ENCODE measurements at regions not wholly inside any gene's neighbourhood (a gene's known extent, or its start where the extent isn't known, plus 50 kb on each side); places are given as distances from the start of the nearest gene placed in this dataset.
A peak's percentile ranks its signal among the peaks of the same experiment; 100 is the strongest.

DNA sequence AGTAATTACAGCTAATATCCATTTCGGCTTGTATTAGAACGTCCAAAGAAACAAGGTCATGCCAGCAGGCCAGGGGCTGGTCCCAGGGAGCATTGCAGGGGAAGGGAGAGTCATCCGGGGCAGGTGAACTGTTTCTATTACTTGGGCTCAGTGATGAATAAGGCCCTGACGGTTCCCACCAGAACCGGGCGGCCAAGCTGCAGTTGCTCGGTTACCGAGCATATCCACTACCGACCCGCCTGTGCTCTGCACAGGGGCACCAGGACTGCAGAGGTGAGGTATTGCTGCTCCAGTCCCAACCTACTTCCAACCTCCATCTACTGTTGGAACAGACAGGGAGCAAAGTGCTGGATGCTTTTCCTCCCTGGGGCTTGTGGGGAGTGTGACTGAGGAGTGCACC, 295.5 kb downstream of the MAF start:
- no peak for DNase-seq (ENCODE audit: low read depth in 4 of 4, low spot score in 3 of 4)

DNA sequence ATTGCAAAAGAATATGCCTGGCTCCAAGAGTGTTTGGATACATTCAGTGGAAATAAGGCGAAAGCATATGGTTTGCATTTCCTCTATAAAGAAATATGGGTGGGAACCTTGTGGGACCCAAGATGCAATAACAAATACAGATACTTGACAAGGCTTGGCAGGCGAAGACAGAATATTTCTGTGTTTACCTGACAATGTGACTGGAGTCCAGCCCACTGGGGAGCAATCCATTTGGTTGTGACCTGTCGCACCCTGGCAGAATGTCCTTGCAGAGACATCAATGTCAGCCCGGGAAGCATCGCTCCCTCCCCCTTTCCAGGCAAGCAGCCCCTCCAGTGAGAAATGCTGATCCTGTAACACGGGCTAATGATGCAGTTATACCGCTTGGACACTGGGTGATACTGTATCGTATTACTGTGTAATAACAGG, 296.6 kb downstream of the MAF start:
- peak in 1 of 4 donors; percentile 35 for DNase-seq (ENCODE audit: low read depth in 4 of 4, low spot score in 3 of 4)

DNA sequence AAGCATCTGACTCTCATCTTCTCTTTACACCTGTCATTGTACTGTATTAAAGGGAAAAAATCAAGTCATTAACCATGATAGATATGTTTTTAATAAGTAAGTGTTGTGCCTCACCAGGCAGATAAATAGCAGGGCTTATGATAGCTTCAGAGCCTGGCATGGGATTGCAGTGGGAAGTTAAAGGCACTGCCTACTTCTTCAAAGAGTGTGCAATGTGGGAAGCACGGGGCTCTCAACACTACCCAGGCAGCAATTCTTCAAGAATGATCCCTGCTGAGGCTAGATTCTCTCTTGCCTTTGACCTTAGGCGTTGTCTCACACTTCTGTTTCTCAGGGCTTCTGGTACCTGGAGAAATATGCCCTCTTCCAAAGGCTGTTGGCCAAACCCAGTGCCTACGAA, 297.3 kb downstream of the MAF start:
- no peak for DNase-seq (ENCODE audit: low read depth in 4 of 4, low spot score in 3 of 4)

DNA sequence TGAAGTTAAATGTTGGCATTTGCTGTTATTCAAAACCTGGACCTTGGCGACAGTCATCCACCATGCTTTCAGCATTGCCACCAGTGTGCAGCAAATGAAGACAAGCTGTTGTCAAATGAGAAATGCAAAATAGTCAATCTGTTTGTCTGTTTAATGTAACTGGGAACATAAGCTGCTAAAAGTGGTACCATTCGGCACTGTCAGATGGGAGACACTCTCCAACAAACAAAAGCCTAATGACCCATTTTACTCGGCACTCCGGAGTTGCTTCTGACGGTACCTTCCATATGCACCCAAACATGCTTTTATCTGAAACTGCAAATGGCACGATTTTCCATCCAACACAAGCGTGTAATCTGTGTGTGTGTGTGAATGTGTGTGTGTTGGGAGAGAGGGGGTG, 297.8 kb downstream of the MAF start:
- DNase-seq (ENCODE audit: low read depth in 4 of 4, low spot score in 3 of 4) = no peak

DNA sequence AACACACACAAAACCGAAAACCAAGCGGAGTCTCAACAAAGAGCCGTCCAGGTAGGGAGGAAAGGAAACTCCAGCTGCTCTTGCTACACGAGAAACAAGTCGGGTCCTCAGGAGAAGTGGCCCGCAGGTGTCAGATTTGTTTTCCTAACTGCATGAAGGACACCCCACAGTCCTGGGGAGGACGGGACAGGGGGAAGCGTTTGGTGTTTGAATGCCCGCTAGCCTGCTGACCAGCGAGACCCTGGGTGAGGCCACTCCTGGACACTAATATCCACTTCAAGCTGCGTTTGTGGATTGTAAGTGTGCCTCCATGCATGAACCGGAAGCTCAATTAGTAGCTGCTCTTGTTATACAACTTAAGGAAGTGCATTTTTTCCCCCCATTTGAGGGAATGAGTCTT, 299.5 kb downstream of the MAF start:
- no peak for DNase-seq (ENCODE audit: low read depth in 4 of 4, low spot score in 3 of 4)

DNA sequence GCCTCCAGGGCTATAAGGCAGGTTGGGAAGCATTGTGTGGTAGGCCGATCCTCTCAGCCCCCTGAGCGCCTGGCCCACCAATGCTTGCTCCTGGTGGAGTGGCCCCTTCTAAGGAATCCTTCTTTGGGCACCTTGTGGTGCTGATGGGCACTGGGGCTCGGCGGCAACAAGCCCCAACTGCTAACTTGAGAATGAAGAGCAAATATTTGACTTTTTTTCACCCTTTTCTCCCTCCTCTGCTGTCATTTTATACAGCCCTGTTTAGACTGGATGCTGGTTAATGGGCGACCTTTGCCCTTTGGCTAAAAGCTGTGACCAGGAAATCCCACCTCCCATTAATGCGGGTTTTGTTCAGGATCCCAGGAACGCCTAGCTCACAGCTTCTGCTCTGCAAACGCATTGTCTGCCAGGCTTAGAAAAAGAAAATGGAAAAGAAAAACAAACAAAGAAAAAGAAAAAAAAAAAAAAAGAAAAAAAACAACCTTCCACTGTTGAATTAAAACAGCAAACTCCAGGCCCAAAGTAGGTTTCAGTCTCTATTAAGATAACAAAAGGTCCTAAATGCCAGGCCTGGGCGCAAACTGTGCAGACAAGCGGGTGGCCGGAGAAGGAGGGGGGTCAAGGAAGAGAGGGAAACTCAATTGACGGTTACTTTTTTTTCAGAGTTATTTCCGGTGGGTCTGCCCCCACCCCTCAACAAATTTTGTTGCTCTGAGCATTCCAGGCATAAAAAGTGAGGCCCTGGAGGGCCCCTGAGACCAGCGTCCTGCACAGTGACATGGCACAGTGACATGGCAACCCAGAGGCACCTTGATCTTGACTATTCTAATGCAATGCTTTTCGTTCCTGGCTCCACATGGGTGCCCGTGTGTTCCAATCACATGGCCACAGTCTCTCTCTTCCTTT, 301.4 kb downstream of the MAF start:
- DNase-seq (ENCODE audit: low read depth in 4 of 4, low spot score in 3 of 4) = no peak

DNA sequence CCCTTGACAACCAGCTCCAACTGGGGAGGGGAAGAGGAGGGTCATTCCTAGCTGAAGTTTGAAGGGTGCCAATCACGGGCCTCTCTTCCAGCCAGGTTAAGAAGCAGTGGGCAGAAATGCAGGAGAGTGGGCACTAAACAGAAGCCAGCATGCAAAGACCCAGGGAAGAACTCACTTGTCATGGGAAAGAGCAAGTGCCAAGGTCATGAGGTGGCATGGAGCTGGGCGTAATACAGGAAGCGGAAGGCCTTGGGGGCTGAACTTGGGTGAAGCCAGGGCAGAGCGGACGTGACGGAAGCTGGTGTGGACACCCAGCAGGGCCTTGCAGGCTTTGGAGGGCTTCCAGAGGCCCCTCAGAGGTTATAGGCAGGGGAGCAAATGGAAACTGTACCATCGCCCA, 302.1 kb downstream of the MAF start:
- DNase-seq (ENCODE audit: low read depth in 4 of 4, low spot score in 3 of 4) = no peak

DNA sequence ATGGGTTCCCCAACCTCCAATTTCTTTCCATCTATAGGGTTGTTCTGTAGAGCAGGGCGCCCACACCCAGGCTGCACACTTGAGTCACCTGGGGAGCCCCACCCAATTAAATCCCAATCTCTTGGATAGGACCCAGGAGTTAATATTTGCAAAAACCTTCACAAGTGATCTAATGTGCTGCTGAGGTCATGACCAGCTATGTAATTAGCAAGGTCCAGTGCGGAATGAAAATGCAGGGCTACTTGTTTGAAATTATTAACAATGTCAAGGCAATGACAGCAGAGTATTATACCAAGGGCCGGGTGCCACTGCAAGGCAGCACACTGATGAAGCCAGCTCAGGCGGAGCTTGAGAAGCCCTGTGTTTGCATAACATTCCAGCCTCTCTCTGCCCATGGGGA, 302.7 kb downstream of the MAF start:
- DNase-seq (ENCODE audit: low read depth in 4 of 4, low spot score in 3 of 4) = no peak

DNA sequence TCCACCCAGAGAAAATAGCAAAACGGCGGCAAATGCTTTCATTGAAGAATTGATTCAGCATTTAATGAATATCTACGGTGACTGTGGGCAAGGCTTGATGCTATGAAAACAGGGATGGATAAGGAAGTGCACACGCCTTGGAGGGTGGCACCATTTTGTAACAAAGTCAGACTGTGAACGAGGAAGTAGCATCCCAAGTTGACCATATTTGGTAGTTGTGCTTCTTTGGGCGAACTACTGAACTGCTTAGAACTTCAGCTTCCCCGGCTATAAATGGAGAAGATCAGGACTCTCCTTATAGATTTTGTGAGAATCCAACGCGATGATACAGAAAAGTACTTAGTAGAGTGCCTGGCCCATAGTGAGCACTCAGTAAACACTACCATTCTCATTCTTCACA, 303.2 kb downstream of the MAF start:
- no peak for DNase-seq (ENCODE audit: low read depth in 4 of 4, low spot score in 3 of 4)

DNA sequence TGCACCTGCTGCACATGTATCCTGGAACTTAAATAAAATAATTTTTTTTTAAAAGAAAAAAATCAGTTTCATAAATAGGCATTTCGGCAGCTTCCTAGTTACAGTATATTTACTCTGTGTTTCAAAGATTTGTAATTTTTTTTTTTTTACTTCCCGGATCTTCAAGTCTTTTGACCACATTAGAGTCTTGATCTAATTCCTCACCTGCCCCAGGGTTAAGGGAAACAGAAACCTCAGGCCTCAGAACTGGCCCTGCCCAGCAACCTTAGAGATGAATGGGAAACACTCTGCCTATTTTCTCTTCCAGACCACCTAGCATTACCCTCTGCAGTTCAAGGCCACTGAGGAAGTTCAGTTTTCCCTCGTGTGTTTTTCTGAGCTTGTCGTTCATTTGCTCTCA, 304.0 kb downstream of the MAF start:
- DNase-seq (ENCODE audit: low read depth in 4 of 4, low spot score in 3 of 4) = no peak

DNA sequence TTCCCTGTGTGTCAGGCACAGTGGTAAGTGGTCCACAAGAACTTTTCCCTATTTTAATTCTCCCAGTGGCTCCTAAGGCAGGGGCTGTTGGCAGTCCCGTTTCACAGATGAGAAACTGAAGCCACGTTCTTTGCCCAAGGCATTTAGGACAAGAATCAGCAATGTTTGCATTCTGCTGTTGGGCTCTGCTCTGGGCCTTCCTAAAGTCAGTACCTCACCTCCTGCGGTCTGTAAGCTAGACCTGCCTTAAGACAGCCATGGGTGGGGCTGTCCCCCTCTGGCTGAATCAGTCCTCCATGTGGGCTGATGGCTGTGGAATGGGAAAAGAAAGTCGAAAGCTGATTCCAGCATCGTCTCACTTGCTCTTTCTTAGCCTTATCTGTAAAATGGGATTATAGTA, 304.8 kb downstream of the MAF start:
- DNase-seq (ENCODE audit: low read depth in 4 of 4, low spot score in 3 of 4) = no peak

DNA sequence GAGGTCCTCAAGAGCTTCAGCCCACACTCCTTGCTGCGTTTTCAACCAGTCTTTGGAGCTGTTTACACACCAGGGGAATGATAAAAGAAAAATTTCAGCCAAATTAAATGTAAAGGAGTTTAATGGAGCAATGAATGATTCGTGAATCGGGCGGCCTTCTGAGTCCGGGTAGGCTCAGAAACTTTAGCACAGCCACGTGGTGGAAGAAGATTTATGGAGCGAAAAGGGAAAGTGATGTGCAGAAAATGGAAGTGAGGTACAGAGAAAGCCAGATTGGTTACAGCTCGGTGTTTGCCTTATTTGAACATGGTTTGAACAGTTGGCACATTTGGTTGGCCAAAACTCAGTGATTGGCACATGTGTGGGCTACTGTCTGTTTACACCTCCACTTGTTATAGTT, 305.4 kb downstream of the MAF start:
- no peak for DNase-seq (ENCODE audit: low read depth in 4 of 4, low spot score in 3 of 4)

DNA sequence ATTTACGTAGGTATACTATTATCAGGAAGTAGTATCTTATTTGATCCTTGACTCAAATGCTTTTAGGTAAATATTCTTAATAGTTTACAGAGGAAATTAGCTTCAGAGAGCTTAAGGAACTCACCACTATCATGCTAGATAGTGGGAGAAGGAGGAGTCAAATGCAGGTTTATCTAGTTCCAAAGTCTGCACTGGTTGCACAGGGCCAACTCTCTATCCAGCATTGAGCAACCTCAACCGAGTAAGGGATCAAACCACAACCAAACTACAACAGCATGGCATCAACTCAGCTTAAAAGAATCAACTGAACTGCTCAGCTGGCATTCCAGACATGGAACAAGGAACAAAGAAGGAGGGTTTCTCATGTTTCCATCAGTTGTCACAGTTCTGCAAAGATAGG, 306.0 kb downstream of the MAF start:
- DNase-seq (ENCODE audit: low read depth in 4 of 4, low spot score in 3 of 4) = no peak

DNA sequence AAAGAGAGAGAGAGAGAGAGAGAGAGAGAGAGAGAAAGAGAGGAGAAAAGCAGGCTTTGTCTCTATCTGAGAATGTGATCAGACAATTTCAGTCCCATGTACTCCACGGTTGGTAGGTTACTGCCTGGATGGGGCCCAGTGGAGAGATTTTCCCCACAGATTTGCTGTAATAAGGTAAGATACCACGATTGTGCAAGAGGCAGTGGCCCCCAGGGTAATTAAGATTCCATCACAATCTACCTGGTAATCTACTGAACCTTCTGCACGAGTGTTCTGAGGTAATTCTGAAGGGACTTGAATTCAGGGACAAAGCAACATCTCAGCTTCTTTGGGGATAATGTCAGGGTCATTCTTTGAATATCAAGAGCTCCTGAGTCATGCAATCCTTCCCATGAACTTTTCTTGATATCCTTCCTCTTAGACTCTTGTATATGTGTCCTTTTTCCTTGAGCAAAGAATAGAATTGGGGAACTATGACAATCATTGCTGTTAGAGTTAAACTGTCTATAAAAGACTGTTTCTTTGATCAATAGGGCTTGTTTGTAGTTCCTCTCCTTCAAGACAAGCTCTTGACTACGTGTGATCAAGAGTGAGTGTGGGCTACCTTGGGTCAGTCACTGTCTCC, 306.6 kb downstream of the MAF start:
- DNase-seq (ENCODE audit: low read depth in 4 of 4, low spot score in 3 of 4) = no peak

DNA sequence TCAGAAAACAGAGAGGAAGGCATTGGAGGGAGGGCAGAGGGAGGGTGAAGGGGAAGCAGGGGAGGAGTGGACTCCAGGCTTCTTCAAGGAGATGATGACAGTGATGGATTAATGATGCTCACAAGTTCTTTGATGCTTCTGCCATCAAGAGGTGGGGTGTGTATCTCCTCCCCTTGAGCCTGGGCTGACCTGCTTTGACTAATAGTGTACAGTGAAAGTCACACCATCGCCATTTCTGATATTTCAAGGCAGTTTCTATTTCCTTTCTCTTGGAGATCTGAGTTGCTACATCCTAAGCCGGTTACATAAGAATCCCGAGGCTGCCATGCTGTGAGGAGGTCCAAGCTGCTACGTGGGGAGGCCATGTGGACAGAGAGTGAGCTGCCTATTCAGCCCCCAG, 312.5 kb downstream of the MAF start:
- no peak for DNase-seq (ENCODE audit: low read depth in 4 of 4, low spot score in 3 of 4)

DNA sequence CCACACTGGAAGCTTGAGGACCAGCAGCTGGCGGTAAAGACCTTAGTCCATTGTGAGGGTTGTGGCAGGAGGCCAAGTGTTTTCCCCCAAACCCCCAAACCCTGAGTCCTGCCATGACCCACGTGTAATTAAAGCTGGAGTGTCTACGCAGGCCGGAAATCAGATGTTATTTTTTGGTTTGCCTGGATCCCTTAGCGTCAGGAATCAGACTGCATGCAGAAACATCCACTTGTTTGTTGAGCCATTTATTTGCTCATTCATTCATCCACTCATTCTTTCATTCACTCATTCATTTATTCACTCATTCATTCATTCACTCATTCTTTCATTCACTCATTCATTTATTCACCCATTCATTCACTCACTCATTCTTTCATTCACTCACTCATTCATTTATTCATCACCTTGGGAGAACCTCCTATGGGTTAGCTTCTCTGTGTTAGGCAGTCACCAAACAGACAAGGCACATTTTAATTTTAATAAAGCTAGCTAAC, 313.1 kb downstream of the MAF start:
- no peak for DNase-seq (ENCODE audit: low read depth in 4 of 4, low spot score in 3 of 4)

DNA sequence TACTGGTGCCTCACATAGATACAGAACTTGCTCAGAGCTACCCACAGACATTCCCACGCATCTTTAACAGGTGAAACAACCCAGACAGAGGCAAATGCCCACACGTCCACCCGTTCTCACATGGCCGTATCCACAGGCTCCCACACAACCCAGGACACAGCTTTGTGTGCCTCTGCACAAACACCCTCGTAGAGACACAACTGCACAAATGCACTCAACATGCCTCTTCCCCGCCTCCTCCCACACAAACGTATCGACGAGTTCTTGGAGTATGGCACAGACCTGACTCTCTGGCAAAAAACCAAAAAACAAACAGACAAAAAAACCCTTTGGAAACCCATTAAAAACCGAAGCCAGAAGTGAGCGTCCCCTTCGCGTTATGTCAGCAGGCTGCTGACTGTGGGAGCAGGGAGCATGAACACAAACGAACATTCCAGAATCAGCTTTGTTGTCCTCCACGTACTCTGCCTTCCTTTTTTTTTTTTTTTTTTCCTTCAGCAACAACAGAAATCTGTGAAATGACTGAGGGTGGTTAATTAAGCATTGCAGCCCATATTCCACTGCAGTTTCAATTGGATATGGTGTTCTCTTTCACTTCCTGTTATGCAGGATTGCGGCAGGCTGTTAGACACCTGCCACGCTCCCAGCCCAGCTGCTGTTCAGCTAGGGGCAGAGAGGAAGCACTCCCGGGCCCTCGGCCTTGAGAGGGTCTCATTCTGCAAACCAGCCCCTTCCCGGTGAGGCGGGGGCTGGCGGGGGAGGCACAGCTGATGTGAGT, 313.7 kb downstream of the MAF start:
- DNase-seq (ENCODE audit: low read depth in 4 of 4, low spot score in 3 of 4) = peak in 1 of 4 donors; percentile 32

DNA sequence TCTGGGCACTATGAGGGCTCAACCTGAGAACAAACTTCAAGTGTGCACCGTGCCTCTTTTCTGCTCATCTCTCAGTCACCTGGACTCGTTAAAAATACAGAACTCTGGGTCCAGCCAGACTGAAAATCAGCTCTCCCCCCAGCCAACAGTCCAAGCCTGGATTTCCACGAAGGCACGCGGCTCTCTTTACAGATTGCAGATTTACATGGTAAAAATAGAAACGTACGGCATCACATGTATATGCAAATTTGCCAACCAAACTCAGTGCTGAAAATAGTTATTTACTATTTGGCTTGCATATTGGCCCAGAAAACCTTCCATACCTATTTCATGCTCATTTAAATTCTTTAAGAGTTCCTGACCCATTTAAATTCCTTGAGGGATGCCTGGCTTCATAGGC, 315.8 kb downstream of the MAF start:
- DNase-seq (ENCODE audit: low read depth in 4 of 4, low spot score in 3 of 4) = no peak

DNA sequence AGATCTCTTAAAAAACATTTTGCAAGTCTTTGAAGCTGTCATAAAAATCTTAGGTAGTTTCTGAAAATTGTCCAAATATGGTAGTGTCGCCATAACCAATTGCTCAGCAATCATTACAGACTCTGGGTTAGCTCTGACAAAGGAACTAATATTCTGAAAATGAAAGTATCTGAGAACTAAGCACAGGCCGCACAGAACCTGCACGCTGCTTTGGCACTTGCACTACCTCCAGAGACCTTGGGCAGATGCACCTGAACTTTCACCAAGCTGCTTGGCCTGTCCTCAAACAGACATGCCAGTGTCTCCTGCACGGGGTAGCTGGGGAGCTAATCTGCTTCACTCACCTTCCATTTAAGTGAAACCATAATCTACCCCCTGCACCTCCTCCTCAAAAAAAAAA, 317.0 kb downstream of the MAF start:
- no peak for DNase-seq (ENCODE audit: low read depth in 4 of 4, low spot score in 3 of 4)

DNA sequence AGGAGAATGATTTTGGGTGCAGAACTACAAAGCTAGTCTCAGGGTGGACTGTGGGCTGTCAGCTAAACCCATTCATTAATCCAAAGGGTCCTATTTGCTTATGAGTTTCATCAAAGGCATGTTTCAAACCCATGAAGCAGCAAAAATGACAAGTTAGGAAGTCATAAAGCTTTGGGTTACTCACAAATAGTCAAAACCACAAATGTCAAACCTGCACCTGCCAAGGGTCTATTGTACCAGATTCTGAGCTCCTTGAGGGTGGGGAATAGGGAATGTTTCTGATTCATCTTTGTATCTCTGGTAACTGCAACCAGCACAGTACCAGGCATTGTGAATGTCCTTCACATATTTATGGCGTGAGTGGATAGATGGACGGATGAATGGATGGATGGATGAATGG, 317.7 kb downstream of the MAF start:
- no peak for DNase-seq (ENCODE audit: low read depth in 4 of 4, low spot score in 3 of 4)

DNA sequence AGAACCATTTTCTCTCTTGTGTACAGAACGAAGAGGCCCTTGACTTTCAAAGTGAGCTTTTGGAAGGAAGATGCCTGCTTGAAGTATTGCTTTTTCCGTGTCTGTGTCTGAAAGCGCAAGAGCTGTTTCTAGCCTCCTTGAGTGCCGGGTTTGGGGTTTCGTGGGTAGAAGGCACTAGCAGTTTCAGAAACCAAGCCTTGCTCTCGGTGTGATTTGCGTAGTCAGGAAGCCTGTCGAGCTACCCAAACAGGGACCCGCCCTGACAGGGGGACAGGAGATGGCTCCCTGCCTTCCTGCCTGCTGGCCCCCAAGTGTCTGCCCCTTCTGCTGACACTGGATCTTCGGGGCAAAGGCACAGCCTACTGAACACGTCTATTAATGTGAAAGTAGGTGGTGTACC, 322.0 kb downstream of the MAF start:
- no peak for DNase-seq (ENCODE audit: low read depth in 4 of 4, low spot score in 3 of 4)

Measured in right renal pelvis (tissue), 4 donors.